HEK293 (cell line): ENCODE measurements at regions not wholly inside any gene's neighbourhood (a gene's known extent, or its start where the extent isn't known, plus 50 kb on each side); places are given as distances from the start of the nearest gene placed in this dataset.

Source experiments
- CTCF ChIA-PET: fragments of 350-600 bp; formaldehyde crosslinking; extraction: SDS; loops from one replicate; lab custom pipeline; 2021; ENCODE audit warnings: antibody characterized with exemption; lab: Yijun Ruan, JAX
- POLR2A ChIA-PET: fragments of 300-600 bp; formaldehyde crosslinking; extraction: SDS; loops from one replicate; lab custom pipeline; 2020; ENCODE audit warnings: antibody characterized with exemption, inconsistent platforms; lab: Yijun Ruan, JAX
- H3K27ac ChIP-seq: fragments of 200-500 bp; sonication (Bioruptor generic); 2 replicates; pipeline ENCODE4 v1.5.1; 2014; ENCODE audit warnings: low read depth, low read length, control low read depth, inconsistent platforms; ENCODE audit errors: extremely low read depth
- H3K36me3 ChIP-seq, 2 experiments: fragments of 200-500 bp in 1 of 2; sonication (Bioruptor generic) in 1 of 2; 1 replicate in 1 of 2; 2 replicates in 1 of 2; pipeline ENCODE4 v1.5.1; 2014 to 2017; ENCODE audit warnings: inconsistent platforms in 2 of 2, low read length in 2 of 2; ENCODE audit not compliant: control insufficient read depth in 2 of 2, insufficient read depth in 1 of 2
- H3K4me1 ChIP-seq: fragments of 200-500 bp; sonication (Bioruptor generic); 2 replicates; pipeline ENCODE4 v1.5.1; 2014; ENCODE audit warnings: mild to moderate bottlenecking, low read length, inconsistent platforms; ENCODE audit not compliant: control insufficient read depth, insufficient read depth
- H3K4me3 ChIP-seq: 2 replicates; pipeline ENCODE4 v1.5.1; 2011; ENCODE audit warnings: low read depth, mild to moderate bottlenecking, control low read depth, low read length, moderate library complexity
- H3K9me3 ChIP-seq: fragments of 200-500 bp; sonication (Bioruptor generic); 2 replicates; pipeline ENCODE4 v1.5.1; 2014; ENCODE audit warnings: low read depth, low read length, inconsistent platforms; ENCODE audit not compliant: control insufficient read depth, insufficient read depth
- ZBTB1 ChIP-seq: fragments of 450-650 bp; formaldehyde crosslinking; IDR thresholded peaks from 2 replicates; pipeline ENCODE4 v1.5.1; 2016; ENCODE audit warnings: missing biosample characterization, missing genetic modification characterization
- ZNF133 ChIP-seq: fragments of 450-650 bp; formaldehyde crosslinking; IDR thresholded peaks from 2 replicates; pipeline ENCODE4 v1.5.1; 2016; ENCODE audit warnings: missing biosample characterization, missing genetic modification characterization
- ZNF292 ChIP-seq: fragments of 450-650 bp; formaldehyde crosslinking; IDR thresholded peaks from 2 replicates; pipeline ENCODE4 v1.5.1; 2016; ENCODE audit warnings: low read depth, missing biosample characterization, missing genetic modification characterization, borderline replicate concordance
- ZNF394 ChIP-seq: fragments of 450-650 bp; formaldehyde crosslinking; IDR thresholded peaks from 2 replicates; pipeline ENCODE4 v1.5.1; 2016; ENCODE audit warnings: missing biosample characterization, missing genetic modification characterization, mild to moderate bottlenecking, moderate library complexity, borderline replicate concordance
- ZNF416 ChIP-seq: fragments of 450-650 bp; formaldehyde crosslinking; IDR thresholded peaks from 2 replicates; pipeline ENCODE4 v1.5.1; 2016; ENCODE audit warnings: missing biosample characterization, missing genetic modification characterization
- ZNF623 ChIP-seq: fragments of 450-650 bp; formaldehyde crosslinking; IDR thresholded peaks from 2 replicates; pipeline ENCODE4 v1.5.1; 2016; ENCODE audit warnings: missing biosample characterization, missing genetic modification characterization
- ZNF654 ChIP-seq: fragments of 450-650 bp; formaldehyde crosslinking; IDR thresholded peaks from 2 replicates; pipeline ENCODE4 v1.5.1; 2016; ENCODE audit warnings: low read depth, missing biosample characterization, missing genetic modification characterization
- ZNF658 ChIP-seq: fragments of 450-650 bp; formaldehyde crosslinking; IDR thresholded peaks from 2 replicates; pipeline ENCODE4; 2016; ENCODE audit warnings: missing biosample characterization, missing genetic modification characterization
- ZNF791 ChIP-seq: fragments of 450-650 bp; formaldehyde crosslinking; IDR thresholded peaks from 2 replicates; pipeline ENCODE4 v1.5.1; 2016; ENCODE audit warnings: missing biosample characterization, missing genetic modification characterization
- TF ChIP-seq, protein P1 (sequence below): fragments of 450-650 bp; formaldehyde crosslinking; IDR thresholded peaks from 2 replicates; pipeline ENCODE4 v1.5.1; 2017; ENCODE audit warnings: missing biosample characterization, missing genetic modification characterization
- TF ChIP-seq, protein P2 (sequence below): fragments of 450-650 bp; formaldehyde crosslinking; IDR thresholded peaks from 2 replicates; pipeline ENCODE4 v1.5.0; 2017; ENCODE audit warnings: missing biosample characterization, missing genetic modification characterization, borderline replicate concordance
- TF ChIP-seq, protein P3 (sequence below): fragments of 450-650 bp; formaldehyde crosslinking; IDR thresholded peaks from 2 replicates; pipeline ENCODE4 v1.5.1; 2016; ENCODE audit warnings: missing biosample characterization, missing genetic modification characterization
- TF ChIP-seq, protein P4 (sequence below): fragments of 450-650 bp; IDR thresholded peaks from 2 replicates; pipeline ENCODE4 v1.5.1; 2018; ENCODE audit warnings: missing biosample characterization, mild to moderate bottlenecking, missing genetic modification characterization
- TF ChIP-seq, protein P5 (sequence below): fragments of 450-650 bp; formaldehyde crosslinking; IDR thresholded peaks from 2 replicates; pipeline ENCODE4 v1.5.1; 2016; ENCODE audit warnings: missing biosample characterization, missing genetic modification characterization, low read depth
- TF ChIP-seq, protein P6 (sequence below): fragments of 450-650 bp; formaldehyde crosslinking; IDR thresholded peaks from 2 replicates; pipeline ENCODE4 v1.5.1; 2016; ENCODE audit warnings: missing biosample characterization, missing genetic modification characterization

DNA sequence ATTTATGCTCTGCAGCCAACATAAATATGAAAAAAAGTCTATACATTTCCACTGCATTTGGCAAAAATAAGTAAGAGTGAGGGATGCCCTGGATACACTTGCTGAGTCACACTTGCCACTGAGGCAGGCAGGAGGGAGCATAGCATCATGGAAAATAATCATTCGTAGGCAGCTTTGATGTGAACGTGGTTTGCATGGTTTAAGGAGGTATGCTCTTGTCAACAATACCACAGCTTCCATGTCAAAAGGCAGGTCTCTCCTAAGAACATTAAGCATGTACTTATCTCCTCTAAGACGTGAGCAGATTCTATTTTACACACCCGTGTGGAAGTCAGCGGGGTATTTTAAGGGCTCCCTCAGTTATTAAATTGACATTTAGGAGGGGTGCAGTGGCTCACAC, 89.2 kb upstream of the WDR11 start (continued):
- TF ChIP-seq, protein P1, sequence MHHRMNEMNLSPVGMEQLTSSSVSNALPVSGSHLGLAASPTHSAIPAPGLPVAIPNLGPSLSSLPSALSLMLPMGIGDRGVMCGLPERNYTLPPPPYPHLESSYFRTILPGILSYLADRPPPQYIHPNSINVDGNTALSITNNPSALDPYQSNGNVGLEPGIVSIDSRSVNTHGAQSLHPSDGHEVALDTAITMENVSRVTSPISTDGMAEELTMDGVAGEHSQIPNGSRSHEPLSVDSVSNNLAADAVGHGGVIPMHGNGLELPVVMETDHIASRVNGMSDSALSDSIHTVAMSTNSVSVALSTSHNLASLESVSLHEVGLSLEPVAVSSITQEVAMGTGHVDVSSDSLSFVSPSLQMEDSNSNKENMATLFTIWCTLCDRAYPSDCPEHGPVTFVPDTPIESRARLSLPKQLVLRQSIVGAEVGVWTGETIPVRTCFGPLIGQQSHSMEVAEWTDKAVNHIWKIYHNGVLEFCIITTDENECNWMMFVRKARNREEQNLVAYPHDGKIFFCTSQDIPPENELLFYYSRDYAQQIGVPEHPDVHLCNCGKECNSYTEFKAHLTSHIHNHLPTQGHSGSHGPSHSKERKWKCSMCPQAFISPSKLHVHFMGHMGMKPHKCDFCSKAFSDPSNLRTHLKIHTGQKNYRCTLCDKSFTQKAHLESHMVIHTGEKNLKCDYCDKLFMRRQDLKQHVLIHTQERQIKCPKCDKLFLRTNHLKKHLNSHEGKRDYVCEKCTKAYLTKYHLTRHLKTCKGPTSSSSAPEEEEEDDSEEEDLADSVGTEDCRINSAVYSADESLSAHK (tag by site-specific recombination) = no peak
- TF ChIP-seq, all 188 proteins: peak for 0

DNA sequence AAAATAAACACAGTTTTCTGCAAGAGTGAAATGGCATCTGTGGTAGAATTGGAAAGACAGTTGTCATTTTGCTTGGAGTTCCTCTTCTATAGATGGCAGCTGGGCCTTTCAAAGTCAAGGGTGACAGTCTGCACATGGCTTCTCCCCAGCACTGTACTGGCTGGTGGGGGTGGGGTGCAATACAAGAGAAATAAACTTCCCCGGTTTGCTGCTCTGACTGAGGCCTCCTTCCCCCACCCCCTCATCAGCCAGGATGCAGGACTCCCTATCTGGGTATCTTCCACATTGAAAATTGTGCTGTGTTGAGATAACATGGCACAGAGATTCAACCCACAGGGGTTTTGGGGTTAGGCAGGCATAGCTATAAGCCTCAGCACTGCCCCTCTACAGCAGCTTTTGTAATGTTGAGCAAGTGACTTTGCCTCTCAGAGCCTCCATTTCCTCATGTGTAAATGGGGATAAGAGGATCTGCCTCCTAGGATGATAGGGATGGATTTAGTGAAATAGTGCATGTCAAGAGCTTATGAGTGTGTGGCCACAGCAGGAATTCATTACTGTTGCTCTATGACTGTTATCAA, 85.8 kb upstream of the WDR11 start:
- CTCF ChIA-PET = no interaction called here
- no peak for TF ChIP-seq ZNF292 (tag by site-specific recombination)
- Histone ChIP-seq H3K9me3 (no peaks in the 10 kb centered on the region), H3K27ac (no peak overlapping the region), H3K4me1 (no peaks in the 10 kb centered on the region), H3K36me3 (no peaks in the 10 kb centered on the region), H3K4me3 (no peak overlapping the region)
- POLR2A ChIA-PET = no interaction called here

DNA sequence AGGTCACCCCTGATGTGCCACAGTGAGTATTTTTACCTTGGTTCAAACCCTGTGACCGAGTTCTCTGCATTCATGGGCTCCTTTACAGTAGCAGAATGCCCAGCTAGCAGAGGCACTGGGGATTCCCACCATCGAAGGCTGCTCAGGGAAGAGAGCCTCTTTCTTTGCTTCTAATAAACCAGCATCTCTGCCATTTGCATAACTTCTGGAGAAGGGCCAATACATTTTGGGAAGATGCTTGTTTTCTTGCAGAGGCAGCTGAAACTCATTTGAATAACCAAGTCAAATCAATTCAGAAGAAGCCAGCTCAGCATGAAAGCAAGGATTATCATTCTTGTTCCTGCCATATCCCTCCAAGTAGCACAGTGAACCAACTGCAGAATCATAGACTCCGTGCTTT, 82.9 kb upstream of the WDR11 start:
- H3K27ac ChIP-seq = no peak overlapping the region
- POLR2A ChIA-PET = no interaction called here
- TF ChIP-seq ZBTB1 = no peak
- TF ChIP-seq, protein P2, sequence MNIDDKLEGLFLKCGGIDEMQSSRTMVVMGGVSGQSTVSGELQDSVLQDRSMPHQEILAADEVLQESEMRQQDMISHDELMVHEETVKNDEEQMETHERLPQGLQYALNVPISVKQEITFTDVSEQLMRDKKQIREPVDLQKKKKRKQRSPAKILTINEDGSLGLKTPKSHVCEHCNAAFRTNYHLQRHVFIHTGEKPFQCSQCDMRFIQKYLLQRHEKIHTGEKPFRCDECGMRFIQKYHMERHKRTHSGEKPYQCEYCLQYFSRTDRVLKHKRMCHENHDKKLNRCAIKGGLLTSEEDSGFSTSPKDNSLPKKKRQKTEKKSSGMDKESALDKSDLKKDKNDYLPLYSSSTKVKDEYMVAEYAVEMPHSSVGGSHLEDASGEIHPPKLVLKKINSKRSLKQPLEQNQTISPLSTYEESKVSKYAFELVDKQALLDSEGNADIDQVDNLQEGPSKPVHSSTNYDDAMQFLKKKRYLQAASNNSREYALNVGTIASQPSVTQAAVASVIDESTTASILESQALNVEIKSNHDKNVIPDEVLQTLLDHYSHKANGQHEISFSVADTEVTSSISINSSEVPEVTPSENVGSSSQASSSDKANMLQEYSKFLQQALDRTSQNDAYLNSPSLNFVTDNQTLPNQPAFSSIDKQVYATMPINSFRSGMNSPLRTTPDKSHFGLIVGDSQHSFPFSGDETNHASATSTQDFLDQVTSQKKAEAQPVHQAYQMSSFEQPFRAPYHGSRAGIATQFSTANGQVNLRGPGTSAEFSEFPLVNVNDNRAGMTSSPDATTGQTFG (tag by site-specific recombination) = no peak
- H3K36me3 ChIP-seq = no peaks in the 10 kb centered on the region
- H3K9me3 ChIP-seq = no peaks in the 10 kb centered on the region
- CTCF ChIA-PET = interaction anchor here (0.6 to 0.7 kb wide), 3 partner anchors 9 to 876 kb away, joined by 3 read pairs; no protein-coding TSS in a partner anchor
- H3K4me3 ChIP-seq = no peak overlapping the region
- no peaks in the 10 kb centered on the region for H3K4me1 ChIP-seq

DNA sequence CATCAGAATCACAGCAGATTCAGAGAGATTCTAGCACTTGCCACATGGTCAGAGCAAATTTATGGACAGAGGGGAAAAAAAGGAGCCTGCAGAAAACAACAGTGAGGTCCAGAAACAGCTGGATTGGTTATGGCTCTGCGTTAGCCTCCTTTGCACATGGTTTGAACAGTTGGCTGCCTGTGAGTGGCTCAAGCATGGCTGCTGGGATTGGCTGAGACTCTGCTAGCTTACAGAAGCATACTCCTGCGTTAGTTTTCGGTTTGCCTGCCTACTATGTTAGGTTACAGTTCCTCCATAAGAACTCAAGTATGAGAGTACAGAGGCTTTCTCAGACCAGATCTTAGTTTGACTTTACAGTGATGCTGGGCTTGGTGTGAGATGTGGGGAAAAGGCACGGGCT, 80.7 kb upstream of the WDR11 start:
- no peaks in the 10 kb centered on the region for H3K4me1 ChIP-seq
- POLR2A ChIA-PET = no interaction called here
- H3K27ac ChIP-seq = no peak overlapping the region
- CTCF ChIA-PET = no interaction called here
- no peaks in the 10 kb centered on the region for H3K36me3 ChIP-seq
- H3K9me3 ChIP-seq = no peaks in the 10 kb centered on the region
- no peak overlapping the region for H3K4me3 ChIP-seq
- TF ChIP-seq, protein P3, sequence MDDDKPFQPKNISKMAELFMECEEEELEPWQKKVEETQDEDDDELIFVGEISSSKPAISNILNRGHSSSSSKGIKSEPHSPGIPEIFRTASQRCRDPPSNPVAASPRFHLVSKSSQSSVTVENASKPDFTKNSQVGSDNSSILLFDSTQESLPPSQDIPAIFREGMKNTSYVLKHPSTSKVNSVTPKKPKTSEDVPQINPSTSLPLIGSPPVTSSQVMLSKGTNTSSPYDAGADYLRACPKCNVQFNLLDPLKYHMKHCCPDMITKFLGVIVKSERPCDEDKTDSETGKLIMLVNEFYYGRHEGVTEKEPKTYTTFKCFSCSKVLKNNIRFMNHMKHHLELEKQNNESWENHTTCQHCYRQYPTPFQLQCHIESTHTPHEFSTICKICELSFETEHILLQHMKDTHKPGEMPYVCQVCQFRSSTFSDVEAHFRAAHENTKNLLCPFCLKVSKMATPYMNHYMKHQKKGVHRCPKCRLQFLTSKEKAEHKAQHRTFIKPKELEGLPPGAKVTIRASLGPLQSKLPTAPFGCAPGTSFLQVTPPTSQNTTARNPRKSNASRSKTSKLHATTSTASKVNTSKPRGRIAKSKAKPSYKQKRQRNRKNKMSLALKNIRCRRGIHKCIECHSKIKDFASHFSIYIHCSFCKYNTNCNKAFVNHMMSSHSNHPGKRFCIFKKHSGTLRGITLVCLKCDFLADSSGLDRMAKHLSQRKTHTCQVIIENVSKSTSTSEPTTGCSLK = no peak
- TF ChIP-seq ZNF658 (no peak), ZNF416 (tag by site-specific recombination) (no peak), ZNF623 (tag by site-specific recombination) (no peak), ZNF133 (tag by site-specific recombination) (no peak), ZNF654 (tag by site-specific recombination) (no peak), ZNF791 (no peak), ZNF394 (tag by site-specific recombination) (no peak)
- TF ChIP-seq, protein P4, sequence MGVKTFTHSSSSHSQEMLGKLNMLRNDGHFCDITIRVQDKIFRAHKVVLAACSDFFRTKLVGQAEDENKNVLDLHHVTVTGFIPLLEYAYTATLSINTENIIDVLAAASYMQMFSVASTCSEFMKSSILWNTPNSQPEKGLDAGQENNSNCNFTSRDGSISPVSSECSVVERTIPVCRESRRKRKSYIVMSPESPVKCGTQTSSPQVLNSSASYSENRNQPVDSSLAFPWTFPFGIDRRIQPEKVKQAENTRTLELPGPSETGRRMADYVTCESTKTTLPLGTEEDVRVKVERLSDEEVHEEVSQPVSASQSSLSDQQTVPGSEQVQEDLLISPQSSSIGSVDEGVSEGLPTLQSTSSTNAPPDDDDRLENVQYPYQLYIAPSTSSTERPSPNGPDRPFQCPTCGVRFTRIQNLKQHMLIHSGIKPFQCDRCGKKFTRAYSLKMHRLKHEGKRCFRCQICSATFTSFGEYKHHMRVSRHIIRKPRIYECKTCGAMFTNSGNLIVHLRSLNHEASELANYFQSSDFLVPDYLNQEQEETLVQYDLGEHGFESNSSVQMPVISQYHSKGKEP = no peak
- TF ChIP-seq, protein P5, sequence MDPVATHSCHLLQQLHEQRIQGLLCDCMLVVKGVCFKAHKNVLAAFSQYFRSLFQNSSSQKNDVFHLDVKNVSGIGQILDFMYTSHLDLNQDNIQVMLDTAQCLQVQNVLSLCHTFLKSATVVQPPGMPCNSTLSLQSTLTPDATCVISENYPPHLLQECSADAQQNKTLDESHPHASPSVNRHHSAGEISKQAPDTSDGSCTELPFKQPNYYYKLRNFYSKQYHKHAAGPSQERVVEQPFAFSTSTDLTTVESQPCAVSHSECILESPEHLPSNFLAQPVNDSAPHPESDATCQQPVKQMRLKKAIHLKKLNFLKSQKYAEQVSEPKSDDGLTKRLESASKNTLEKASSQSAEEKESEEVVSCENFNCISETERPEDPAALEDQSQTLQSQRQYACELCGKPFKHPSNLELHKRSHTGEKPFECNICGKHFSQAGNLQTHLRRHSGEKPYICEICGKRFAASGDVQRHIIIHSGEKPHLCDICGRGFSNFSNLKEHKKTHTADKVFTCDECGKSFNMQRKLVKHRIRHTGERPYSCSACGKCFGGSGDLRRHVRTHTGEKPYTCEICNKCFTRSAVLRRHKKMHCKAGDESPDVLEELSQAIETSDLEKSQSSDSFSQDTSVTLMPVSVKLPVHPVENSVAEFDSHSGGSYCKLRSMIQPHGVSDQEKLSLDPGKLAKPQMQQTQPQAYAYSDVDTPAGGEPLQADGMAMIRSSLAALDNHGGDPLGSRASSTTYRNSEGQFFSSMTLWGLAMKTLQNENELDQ (tag by site-specific recombination) = no peak
- TF ChIP-seq, protein P6, sequence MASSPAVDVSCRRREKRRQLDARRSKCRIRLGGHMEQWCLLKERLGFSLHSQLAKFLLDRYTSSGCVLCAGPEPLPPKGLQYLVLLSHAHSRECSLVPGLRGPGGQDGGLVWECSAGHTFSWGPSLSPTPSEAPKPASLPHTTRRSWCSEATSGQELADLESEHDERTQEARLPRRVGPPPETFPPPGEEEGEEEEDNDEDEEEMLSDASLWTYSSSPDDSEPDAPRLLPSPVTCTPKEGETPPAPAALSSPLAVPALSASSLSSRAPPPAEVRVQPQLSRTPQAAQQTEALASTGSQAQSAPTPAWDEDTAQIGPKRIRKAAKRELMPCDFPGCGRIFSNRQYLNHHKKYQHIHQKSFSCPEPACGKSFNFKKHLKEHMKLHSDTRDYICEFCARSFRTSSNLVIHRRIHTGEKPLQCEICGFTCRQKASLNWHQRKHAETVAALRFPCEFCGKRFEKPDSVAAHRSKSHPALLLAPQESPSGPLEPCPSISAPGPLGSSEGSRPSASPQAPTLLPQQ = no peak
